Choroid plexus epithelial cell (primary cell): ENCODE measurements at regions not wholly inside any gene's neighbourhood (a gene's known extent, or its start where the extent isn't known, plus 50 kb on each side); places are given as distances from the start of the nearest gene placed in this dataset.

Source experiments
- DNase-seq: peaks from one replicate; pipeline ENCODE4 v3.0.0-alpha.2; 2010; ENCODE audit warnings: low read depth
- H3K4me3 ChIP-seq: 2 replicates; pipeline ENCODE4 v1.5.1; 2011; ENCODE audit warnings: low read depth, mild to moderate bottlenecking, control low read depth, low read length, moderate library complexity
- CTCF ChIP-seq: conservative IDR thresholded peaks from 2 replicates; pipeline ENCODE4 v1.5.1; 2011; ENCODE audit warnings: low read depth, mild to moderate bottlenecking, control low read depth, inconsistent platforms, low read length, moderate library complexity

GRCh38 chr18:53603276-53603675 lies 621.2 kb downstream of the MBD2 start:
- no peak for DNase-seq
- no peak for TF ChIP-seq CTCF
- no peak overlapping the region for H3K4me3 ChIP-seq

- TF ChIP-seq CTCF, result no peak
- no peak overlapping the region for H3K4me3 ChIP-seq
- no peak for DNase-seq
These were observed 623.1 kb downstream of the MBD2 start for GRCh38 chr18:53601344-53601743.

GRCh38 chr18:53586923-53587322 lies 637.5 kb downstream of the MBD2 start:
- no peak for DNase-seq
- H3K4me3 ChIP-seq, result no peak overlapping the region
- no peak for TF ChIP-seq CTCF
